ENCODE measurements at regions not wholly inside any gene's neighbourhood (a gene's known extent, or its start where the extent isn't known, plus 50 kb on each side); places are given as distances from the start of the nearest gene placed in this dataset.
"Not testable (repeated sequence)": the region's sequence is repeated elsewhere in the genome, so short reads cannot be mapped to it uniquely, and the experiment has no call there.

- no peak for DNase-seq (ENCODE audit: low read depth, low spot score)
Measured at GRCh38 chr2:16207151-16207550, 266.8 kb downstream of the MYCN start.

GRCh38 chr2:16206191-16206944, 266.0 kb downstream of the MYCN start:
- no peak for DNase-seq (ENCODE audit: low read depth, low spot score)

DNA sequence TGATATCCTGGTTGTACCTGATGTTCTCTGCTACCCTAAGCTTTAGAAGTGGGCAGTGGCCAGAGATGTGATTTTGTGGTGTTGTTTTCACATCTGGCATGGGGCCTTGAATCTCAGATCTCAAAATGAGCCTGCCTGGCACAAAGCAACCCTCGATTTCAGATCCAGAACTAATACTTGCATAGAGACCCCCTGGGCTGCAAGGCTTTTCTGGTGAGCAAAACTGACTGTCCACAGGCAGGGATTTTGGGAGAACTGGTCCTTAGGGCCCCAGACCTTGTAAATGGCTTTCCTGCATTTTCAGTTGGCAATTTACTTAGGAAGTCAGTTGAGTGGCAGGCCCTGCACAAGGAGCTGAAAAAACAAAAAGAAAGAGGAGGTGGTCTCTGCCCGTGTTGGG, 265.3 kb downstream of the MYCN start:
- no peak for DNase-seq (ENCODE audit: low read depth, low spot score)

- DNase-seq (ENCODE audit: low read depth, low spot score), result no peak
Measured at GRCh38 chr2:16204886-16205620, 264.7 kb downstream of the MYCN start.

DNA sequence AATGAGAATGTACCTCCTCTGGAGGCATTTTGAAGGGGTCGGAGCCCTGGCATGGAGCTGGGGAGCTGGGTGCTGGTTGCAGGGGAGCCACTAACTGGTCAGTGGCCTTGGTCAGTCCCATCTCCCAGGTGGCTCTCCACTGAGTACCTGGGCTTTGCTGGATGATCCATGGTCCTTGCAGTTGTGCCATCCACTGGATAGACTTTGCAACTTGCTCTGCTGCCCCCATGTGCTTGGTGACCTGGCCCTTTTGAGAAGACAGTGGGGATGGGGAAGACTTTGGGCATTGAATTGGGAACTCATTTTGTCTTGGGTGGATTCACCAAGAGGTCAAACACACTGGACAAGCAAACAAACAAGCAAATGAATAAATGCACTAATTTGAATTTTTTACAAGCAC, 263.9 kb downstream of the MYCN start:
- no peak for DNase-seq (ENCODE audit: low read depth, low spot score)

DNA sequence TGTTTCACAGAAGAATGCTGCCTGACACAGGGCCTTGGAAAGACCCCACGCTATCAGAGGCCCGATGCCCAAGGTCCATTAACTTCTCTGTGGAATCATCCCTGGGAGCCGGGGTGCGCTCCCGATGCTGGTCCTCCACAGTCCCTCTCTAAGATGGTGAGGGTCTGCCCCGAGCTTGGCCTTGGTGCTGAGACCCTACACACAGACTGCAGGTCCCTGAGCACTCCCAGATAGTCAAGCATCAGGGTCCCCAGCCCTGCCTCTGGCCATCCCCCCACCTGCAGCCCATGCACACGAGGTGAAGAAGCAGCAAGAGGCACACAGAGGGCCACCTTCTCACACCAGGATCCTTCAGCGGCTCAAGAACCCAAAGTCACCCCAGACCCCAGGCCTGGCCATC, 263.3 kb downstream of the MYCN start:
- DNase-seq (ENCODE audit: low read depth, low spot score), result no peak

DNA sequence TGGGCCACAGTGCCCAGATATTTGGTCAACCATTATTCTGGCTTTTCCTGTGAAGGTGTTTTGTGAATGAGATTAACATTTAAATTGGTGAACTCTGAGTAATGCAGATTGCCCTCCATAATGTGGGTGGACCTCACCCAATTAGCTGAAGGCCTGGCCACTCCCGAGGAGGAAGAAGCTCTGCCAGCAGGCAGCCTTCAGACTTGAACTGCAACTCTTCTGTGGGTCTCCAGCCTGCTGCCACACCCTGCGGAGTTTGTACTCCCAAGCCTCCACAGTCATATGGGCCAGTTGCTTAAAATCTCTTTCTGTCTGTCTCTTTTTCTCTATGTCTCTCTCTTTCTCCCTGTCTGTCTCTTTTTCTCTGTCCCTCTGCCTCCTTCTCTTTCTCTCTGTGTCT, 262.7 kb downstream of the MYCN start:
- DNase-seq (ENCODE audit: low read depth, low spot score), result no peak

DNA sequence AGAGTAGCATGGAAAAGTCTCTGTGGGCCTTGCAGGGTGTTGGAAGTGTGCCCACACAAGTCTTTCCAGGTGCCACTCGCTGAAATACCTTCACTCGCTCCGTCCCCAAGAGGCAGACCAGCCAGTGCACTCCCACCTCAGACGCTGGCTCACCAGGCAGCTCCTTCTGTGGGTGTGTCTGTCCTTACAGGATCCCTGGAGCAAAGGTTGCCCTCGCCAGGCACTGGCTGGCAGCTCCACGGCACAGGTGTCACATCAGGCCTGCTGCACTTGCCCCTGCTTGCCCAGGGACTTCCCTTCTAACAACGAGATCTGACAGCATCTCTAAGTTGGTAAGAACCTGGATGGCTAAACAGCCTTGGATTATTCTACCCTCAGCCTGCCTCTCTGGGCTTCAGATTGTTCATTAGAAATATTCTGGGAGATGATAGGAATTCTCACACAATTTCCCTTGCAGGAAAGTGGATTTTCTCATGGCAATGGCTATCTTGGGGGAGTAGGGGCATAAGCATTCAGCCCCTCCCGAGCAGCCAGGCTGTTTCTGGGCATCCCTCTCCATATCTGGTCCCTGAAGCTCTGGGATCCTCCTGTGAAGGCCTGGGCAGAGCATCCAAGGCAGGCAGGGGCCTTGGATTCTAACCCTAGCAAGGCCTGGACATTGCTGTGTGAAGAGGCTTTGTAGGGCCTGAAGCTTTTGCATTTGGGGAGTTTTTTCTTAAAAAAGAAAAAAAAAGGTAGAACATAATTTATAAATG, 262.1 kb downstream of the MYCN start:
- DNase-seq (ENCODE audit: low read depth, low spot score), result no peak

GRCh38 chr2:16201848-16202247, 261.5 kb downstream of the MYCN start:
- no peak for DNase-seq (ENCODE audit: low read depth, low spot score)

- no peak for DNase-seq (ENCODE audit: low read depth, low spot score)
Measured at GRCh38 chr2:16200554-16201193, 260.3 kb downstream of the MYCN start.

DNA sequence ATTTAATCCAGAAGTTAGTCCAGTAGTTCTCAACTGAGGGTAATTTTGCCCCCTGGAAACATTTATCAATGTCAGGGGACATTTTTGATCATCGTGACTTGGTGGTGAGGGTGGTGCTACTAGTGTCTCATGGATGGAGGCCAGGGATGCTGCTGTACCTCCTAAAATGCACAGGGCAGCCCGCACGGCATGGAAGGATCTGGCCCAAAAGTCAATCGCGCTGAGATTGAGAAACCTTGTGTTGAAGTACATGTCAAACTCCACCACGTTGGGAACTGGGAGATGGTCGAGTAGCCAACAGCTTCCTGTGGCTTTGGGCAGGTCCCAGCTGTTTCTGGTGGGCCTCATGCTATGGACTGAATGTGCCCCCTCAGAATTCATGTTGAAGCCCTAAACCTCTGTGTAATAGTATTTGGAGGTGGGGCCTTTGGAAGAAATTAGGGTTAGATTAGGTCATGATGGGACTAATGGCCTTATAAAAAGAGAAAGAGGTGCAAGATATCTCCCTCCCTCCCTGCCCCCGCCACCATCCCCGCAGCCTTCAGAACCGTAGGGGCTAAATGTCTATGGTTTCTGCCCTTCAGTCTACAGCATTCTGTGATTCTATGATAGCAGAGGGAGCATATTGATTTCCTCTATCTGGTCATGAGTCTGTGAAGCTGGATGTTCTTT, 259.7 kb downstream of the MYCN start:
- no peak for DNase-seq (ENCODE audit: low read depth, low spot score)

DNA sequence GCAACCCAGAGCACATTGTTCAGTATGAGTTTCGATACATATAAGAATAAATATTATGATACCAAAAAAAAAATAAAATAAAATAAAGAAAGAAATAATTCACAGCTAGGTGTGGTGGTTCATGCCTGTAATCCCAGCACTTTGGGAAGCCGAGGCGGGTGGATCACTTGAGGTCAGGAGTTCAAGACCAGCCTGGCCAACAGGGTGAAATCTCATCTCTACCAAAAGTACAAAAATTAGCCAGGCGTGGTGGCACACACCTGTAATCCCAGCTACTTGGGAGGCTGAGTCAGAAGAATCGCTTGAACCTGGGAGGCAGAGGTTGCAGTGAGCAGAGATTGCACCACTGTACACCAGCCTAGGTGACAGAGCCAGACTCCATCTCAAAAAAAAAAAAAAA, 258.9 kb downstream of the MYCN start:
- DNase-seq (ENCODE audit: low read depth, low spot score), result not testable (repeated sequence)

GRCh38 chr2:16198166-16198912, 258.0 kb downstream of the MYCN start:
- DNase-seq (ENCODE audit: low read depth, low spot score), result no peak

GRCh38 chr2:16197504-16198147, 257.3 kb downstream of the MYCN start:
- DNase-seq (ENCODE audit: low read depth, low spot score), result no peak

- no peak for DNase-seq (ENCODE audit: low read depth, low spot score)
Measured at GRCh38 chr2:16196687-16197503, 256.5 kb downstream of the MYCN start.

DNA sequence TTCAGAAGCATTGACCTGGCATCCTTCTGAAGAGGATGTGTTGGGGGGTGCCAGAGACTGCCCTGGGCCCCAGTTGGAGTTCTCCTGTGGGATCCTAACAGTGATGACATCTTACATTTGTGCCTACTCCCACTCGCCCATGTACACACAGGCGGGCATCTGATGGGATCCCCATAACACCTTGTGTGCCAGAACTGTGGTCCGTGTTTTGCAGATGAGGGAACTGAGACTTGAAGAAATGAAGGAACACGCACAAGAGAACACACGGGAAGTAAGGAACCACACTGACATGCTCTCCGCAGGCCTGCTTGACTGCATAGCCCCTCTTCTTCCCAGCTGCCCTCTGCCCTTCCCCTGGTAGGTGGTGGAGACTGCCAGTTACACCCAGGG, 255.3 kb downstream of the MYCN start:
- DNase-seq (ENCODE audit: low read depth, low spot score), result no peak

- no peak for DNase-seq (ENCODE audit: low read depth, low spot score)
Measured at GRCh38 chr2:16194931-16195680, 254.8 kb downstream of the MYCN start.

GRCh38 chr2:16194530-16194929, 254.2 kb downstream of the MYCN start:
- no peak for DNase-seq (ENCODE audit: low read depth, low spot score)

DNA sequence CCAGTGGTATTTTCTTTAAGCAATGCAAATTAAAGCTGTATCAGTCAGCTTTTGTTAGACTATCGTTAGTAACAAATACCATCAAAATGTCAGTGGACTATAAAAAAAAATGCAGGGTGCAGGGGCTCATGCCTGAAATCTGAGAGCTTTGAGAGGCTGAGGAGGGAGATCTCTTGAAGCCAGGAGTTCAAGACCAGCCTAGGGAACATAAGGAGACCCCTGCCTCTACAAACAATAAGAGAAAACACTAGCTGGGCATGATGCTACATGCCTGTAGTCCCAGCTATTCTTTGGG, 253.7 kb downstream of the MYCN start:
- no peak for DNase-seq (ENCODE audit: low read depth, low spot score)

Measured in astrocyte of the hippocampus (primary cell).